HEK293 (cell line): ENCODE measurements at regions not wholly inside any gene's neighbourhood (a gene's known extent, or its start where the extent isn't known, plus 50 kb on each side); places are given as distances from the start of the nearest gene placed in this dataset.

Experiments
- CTCF ChIA-PET: fragments of 350-600 bp; formaldehyde crosslinking; extraction: SDS; loops from one replicate; lab custom pipeline; 2021; ENCODE audit warnings: antibody characterized with exemption; lab: Yijun Ruan, JAX
- POLR2A ChIA-PET: fragments of 300-600 bp; formaldehyde crosslinking; extraction: SDS; loops from one replicate; lab custom pipeline; 2020; ENCODE audit warnings: antibody characterized with exemption, inconsistent platforms; lab: Yijun Ruan, JAX
- H3K27ac ChIP-seq: fragments of 200-500 bp; sonication (Bioruptor generic); 2 replicates; pipeline ENCODE4 v1.5.1; 2014; ENCODE audit warnings: low read depth, low read length, control low read depth, inconsistent platforms; ENCODE audit errors: extremely low read depth
- H3K36me3 ChIP-seq, 2 experiments: fragments of 200-500 bp in 1 of 2; sonication (Bioruptor generic) in 1 of 2; 1 replicate in 1 of 2; 2 replicates in 1 of 2; pipeline ENCODE4 v1.5.1; 2014 to 2017; ENCODE audit warnings: inconsistent platforms in 2 of 2, low read length in 2 of 2; ENCODE audit not compliant: control insufficient read depth in 2 of 2, insufficient read depth in 1 of 2
- H3K4me1 ChIP-seq: fragments of 200-500 bp; sonication (Bioruptor generic); 2 replicates; pipeline ENCODE4 v1.5.1; 2014; ENCODE audit warnings: mild to moderate bottlenecking, low read length, inconsistent platforms; ENCODE audit not compliant: control insufficient read depth, insufficient read depth
- H3K4me3 ChIP-seq: 2 replicates; pipeline ENCODE4 v1.5.1; 2011; ENCODE audit warnings: low read depth, mild to moderate bottlenecking, control low read depth, low read length, moderate library complexity
- H3K9me3 ChIP-seq: fragments of 200-500 bp; sonication (Bioruptor generic); 2 replicates; pipeline ENCODE4 v1.5.1; 2014; ENCODE audit warnings: low read depth, low read length, inconsistent platforms; ENCODE audit not compliant: control insufficient read depth, insufficient read depth
- BCL11B ChIP-seq: fragments of 450-650 bp; formaldehyde crosslinking; IDR thresholded peaks from 2 replicates; pipeline ENCODE4 v1.5.1; 2016; ENCODE audit warnings: low read depth, missing biosample characterization, missing genetic modification characterization
- GFI1B ChIP-seq: fragments of 450-650 bp; formaldehyde crosslinking; IDR thresholded peaks from 2 replicates; pipeline ENCODE4 v1.5.1; 2016; ENCODE audit warnings: missing biosample characterization, missing genetic modification characterization
- MYNN ChIP-seq: fragments of 450-650 bp; formaldehyde crosslinking; IDR thresholded peaks from 2 replicates; pipeline ENCODE4 v1.5.1; 2016; ENCODE audit warnings: missing biosample characterization, missing genetic modification characterization, borderline replicate concordance
- PBX3 ChIP-seq: sonication (generic); formaldehyde crosslinking; IDR thresholded peaks from 2 replicates; pipeline ENCODE4 v1.8.1; 2022; ENCODE audit warnings: mild to moderate bottlenecking, moderate library complexity, missing genetic modification reagents
- REPIN1 ChIP-seq: fragments of 450-650 bp; formaldehyde crosslinking; IDR thresholded peaks from 2 replicates; pipeline ENCODE4 v1.5.1; 2017; ENCODE audit warnings: missing biosample characterization, missing genetic modification characterization, low read depth
- SETDB1 ChIP-seq: IDR thresholded peaks from one replicate; pipeline ENCODE4 v1.6.1; 2017; ENCODE audit warnings: mild to moderate bottlenecking, low read length, moderate library complexity, mixed read lengths; ENCODE audit not compliant: insufficient read length
- SP3 ChIP-seq: fragments of 450-650 bp; formaldehyde crosslinking; IDR thresholded peaks from 2 replicates; pipeline ENCODE4 v1.5.1; 2016; ENCODE audit warnings: missing biosample characterization, missing genetic modification characterization
- SP7 ChIP-seq: fragments of 450-650 bp; formaldehyde crosslinking; IDR thresholded peaks from 2 replicates; pipeline ENCODE4 v1.5.1; 2016; ENCODE audit warnings: missing biosample characterization, missing genetic modification characterization
- ZBTB48 ChIP-seq: fragments of 450-650 bp; formaldehyde crosslinking; IDR thresholded peaks from 2 replicates; pipeline ENCODE4 v1.5.1; 2016; ENCODE audit warnings: missing biosample characterization, missing genetic modification characterization
- ZIC2 ChIP-seq: fragments of 450-650 bp; formaldehyde crosslinking; IDR thresholded peaks from 2 replicates; pipeline ENCODE4 v1.5.1; 2016; ENCODE audit warnings: missing biosample characterization, missing genetic modification characterization
- ZNF16 ChIP-seq: fragments of 450-650 bp; formaldehyde crosslinking; IDR thresholded peaks from 2 replicates; pipeline ENCODE4 v1.5.1; 2016; ENCODE audit warnings: low read depth, missing biosample characterization, missing genetic modification characterization
- ZNF18 ChIP-seq: fragments of 450-650 bp; formaldehyde crosslinking; IDR thresholded peaks from 2 replicates; pipeline ENCODE4 v1.5.1; 2016; ENCODE audit warnings: missing biosample characterization, missing genetic modification characterization
- ZNF223 ChIP-seq: fragments of 450-650 bp; formaldehyde crosslinking; IDR thresholded peaks from 2 replicates; pipeline ENCODE4 v1.5.1; 2016; ENCODE audit warnings: missing biosample characterization, missing genetic modification characterization
- ZNF518A ChIP-seq: fragments of 450-650 bp; formaldehyde crosslinking; conservative IDR thresholded peaks from 2 replicates; pipeline ENCODE4 v1.5.1; 2016; ENCODE audit warnings: low read depth, missing biosample characterization, missing genetic modification characterization
- ZNF561 ChIP-seq: fragments of 450-650 bp; IDR thresholded peaks from 2 replicates; pipeline ENCODE4 v1.5.1; 2018; ENCODE audit warnings: missing biosample characterization, missing genetic modification characterization, borderline replicate concordance
- ZNF571 ChIP-seq: fragments of 450-650 bp; formaldehyde crosslinking; IDR thresholded peaks from 2 replicates; pipeline ENCODE4 v1.5.0; 2017; ENCODE audit warnings: missing biosample characterization, missing genetic modification characterization
- ZNF621 ChIP-seq: fragments of 450-650 bp; formaldehyde crosslinking; IDR thresholded peaks from 2 replicates; pipeline ENCODE4 v1.5.1; 2017; ENCODE audit warnings: missing biosample characterization, missing genetic modification characterization
- ZNF76 ChIP-seq: fragments of 450-650 bp; formaldehyde crosslinking; IDR thresholded peaks from 2 replicates; pipeline ENCODE4; 2016; ENCODE audit warnings: low read depth, missing biosample characterization, missing genetic modification characterization, borderline replicate concordance
- ZNF837 ChIP-seq: fragments of 450-650 bp; formaldehyde crosslinking; IDR thresholded peaks from 2 replicates; pipeline ENCODE4 v1.5.1; 2016; ENCODE audit warnings: missing biosample characterization, missing genetic modification characterization

- CTCF ChIA-PET: interaction anchor here (1.0 kb wide), 1 partner anchor 359 kb away, joined by 3 read pairs; no protein-coding TSS in a partner anchor
- TF ChIP-seq ZBTB48 (tag by site-specific recombination) (no peak), MYNN (no peak), REPIN1 (tag by site-specific recombination) (no peak), SP3 (no peak), ZNF518A (no peak), ZNF76 (tag by site-specific recombination) (no peak), PBX3 (no peak)
- Histone ChIP-seq H3K9me3 (no peaks in the 10 kb centered on the region), H3K27ac (no peak overlapping the region), H3K4me3 (no peak overlapping the region), H3K4me1 (no peaks in the 10 kb centered on the region), H3K36me3 (no peaks in the 10 kb centered on the region)
- POLR2A ChIA-PET: no interaction called here
These were observed 382.8 kb downstream of the EPM2A start for GRCh38 chr6:145352382-145353080.

GRCh38 chr6:145360865-145361264 lies 374.5 kb downstream of the EPM2A start:
- TF ChIP-seq ZNF571 (tag by site-specific recombination) (no peak), ZNF621 (tag by site-specific recombination) (no peak), ZNF837 (no peak), ZNF561 (no peak), ZBTB48 (tag by site-specific recombination) (no peak)
- no peaks in the 10 kb centered on the region for H3K9me3 ChIP-seq
- no peaks in the 10 kb centered on the region for H3K36me3 ChIP-seq
- ChIA-PET POLR2A (no interaction called here), CTCF (no interaction called here)
- H3K4me3 ChIP-seq: no peak overlapping the region
- no peaks in the 10 kb centered on the region for H3K4me1 ChIP-seq
- no peak overlapping the region for H3K27ac ChIP-seq

GRCh38 chr6:145367149-145367548 lies 368.2 kb downstream of the EPM2A start:
- TF ChIP-seq ZNF16 (tag by site-specific recombination) (no peak), ZNF18 (no peak), SETDB1 (no peak), GFI1B (tag by site-specific recombination) (no peak), ZNF223 (tag by site-specific recombination) (no peak), BCL11B (tag by site-specific recombination) (no peak), SP7 (tag by site-specific recombination) (no peak), ZIC2 (tag by site-specific recombination) (no peak)
- TF ChIP-seq, all 188 proteins: peak for 0
- no peak overlapping the region for H3K4me3 ChIP-seq
- CTCF ChIA-PET: interaction anchor here (0.5 kb wide), 1 partner anchor 226 kb away, joined by 3 read pairs; no protein-coding TSS in a partner anchor
- no peaks in the 10 kb centered on the region for H3K36me3 ChIP-seq
- H3K4me1 ChIP-seq: no peaks in the 10 kb centered on the region
- POLR2A ChIA-PET: no interaction called here
- H3K27ac ChIP-seq: no peak overlapping the region
- H3K9me3 ChIP-seq: no peaks in the 10 kb centered on the region
